Endothelial cell of umbilical vein (primary cell): ENCODE measurements at regions not wholly inside any gene's neighbourhood (a gene's known extent, or its start where the extent isn't known, plus 50 kb on each side); places are given as distances from the start of the nearest gene placed in this dataset.

Experiments used
- BruUV-seq: library from RNA; stranded (reverse); fragments of 400-500 nt; replicated peaks from 2 replicates; lab custom pipeline; 2021; lab: Mats Ljungman, UMichigan
- CTCF ChIA-PET: fragments of 300-600, 350-600 bp; sonication (Branson Sonifier 250); formaldehyde crosslinking; loops from one replicate; lab custom pipeline; 2021; ENCODE audit warnings: antibody characterized with exemption, inconsistent platforms; lab: Charles Lee
- POLR2A ChIA-PET: fragments of 300-600, 350-600 bp; sonication (Branson Sonifier 250); formaldehyde crosslinking; loops from one replicate; lab custom pipeline; 2021; ENCODE audit warnings: antibody characterized with exemption, inconsistent platforms; lab: Charles Lee
- DNase-seq: peaks from one replicate; pipeline ENCODE4 v3.0.0-alpha.2; 2011; ENCODE audit warnings: low read depth, low spot score
- FAIRE-seq: peaks from 2 replicates; lab custom pipeline; 2011; peaks lifted over from hg19 to GRCh38; lab: Jason Lieb, UNC
- H2AFZ ChIP-seq: 2 replicates; pipeline ENCODE4 v1.6.0; 2012; ENCODE audit warnings: low read depth, low read length, control low read depth, inconsistent platforms
- H3K27ac ChIP-seq: 2 replicates; pipeline ENCODE4 v1.5.1; 2011; ENCODE audit warnings: low read depth, mild to moderate bottlenecking, control low read depth, low read length, moderate library complexity; ENCODE audit not compliant: insufficient read depth
- H3K27me3 ChIP-seq, 2 experiments: 2 replicates each; pipeline versions ENCODE4 v1.6.0 to v1.6.1; 2011; ENCODE audit warnings: low read length in 2 of 2, mixed read lengths in 1 of 2; ENCODE audit not compliant: control insufficient read depth in 2 of 2, insufficient read depth in 2 of 2
- H3K36me3 ChIP-seq, 2 experiments: 2 replicates in 1 of 2; 3 replicates in 1 of 2; pipeline ENCODE4 v1.5.1; 2011; ENCODE audit warnings: low read length in 2 of 2, mild to moderate bottlenecking in 1 of 2, moderate library complexity in 1 of 2; ENCODE audit not compliant: control insufficient read depth in 2 of 2, insufficient read depth in 2 of 2; ENCODE audit errors: extremely low read depth in 1 of 2
- H3K4me1 ChIP-seq: 3 replicates; pipeline ENCODE4 v1.5.1; 2011; ENCODE audit warnings: mild to moderate bottlenecking, low read length; ENCODE audit not compliant: control insufficient read depth, insufficient read depth; ENCODE audit errors: extremely low read depth
- H3K4me2 ChIP-seq: 2 replicates; pipeline ENCODE4 v1.6.1; 2011; ENCODE audit warnings: low read length, control low read depth, mixed read lengths; ENCODE audit not compliant: insufficient read depth
- H3K4me3 ChIP-seq, 3 experiments: fragments of 200-600 bp in 1 of 3; sonication (generic), shearing (Covaris generic) in 1 of 3; replicated peaks in 1 of 3; 2 replicates each; pipeline ENCODE4 v1.5.1; 2011 to 2016; ENCODE audit warnings: control low read depth in 3 of 3, low read length in 3 of 3, mild to moderate bottlenecking in 2 of 3, inconsistent platforms in 1 of 3, low read depth in 1 of 3, moderate library complexity in 1 of 3; ENCODE audit not compliant: insufficient read depth in 1 of 3
- H3K79me2 ChIP-seq: 2 replicates; pipeline ENCODE4 v1.6.0; 2012; ENCODE audit warnings: low read length, inconsistent platforms; ENCODE audit not compliant: control insufficient read depth, insufficient read depth
- H3K9ac ChIP-seq: replicated peaks from 2 replicates; pipeline ENCODE3; 2011; ENCODE audit warnings: low read length, control low read depth; ENCODE audit not compliant: insufficient read depth; ENCODE audit errors: extremely low read depth
- H3K9me1 ChIP-seq: replicated peaks from 3 replicates; pipeline ENCODE4 v1.6.0; 2011; ENCODE audit warnings: mild to moderate bottlenecking, low read length; ENCODE audit not compliant: control insufficient read depth, insufficient read depth; ENCODE audit errors: extremely low read depth
- H3K9me3 ChIP-seq: replicated peaks from 2 replicates; pipeline ENCODE4 v1.5.1; 2012; ENCODE audit warnings: low read length, inconsistent platforms; ENCODE audit not compliant: control insufficient read depth, insufficient read depth
- H4K20me1 ChIP-seq: replicated peaks from 2 replicates; pipeline ENCODE3; 2011; ENCODE audit warnings: mild to moderate bottlenecking, low read length; ENCODE audit not compliant: control insufficient read depth, insufficient read depth; ENCODE audit errors: extremely low read depth
- CTCF ChIP-seq, 2 donors: IDR thresholded peaks; 1 replicate in 1 of 2; 2 replicates in 1 of 2; pipeline ENCODE4 v1.5.1; 2011; ENCODE audit warnings: low read length in 2 of 2, mild to moderate bottlenecking in 2 of 2, moderate library complexity in 2 of 2, control low read depth in 1 of 2, inconsistent platforms in 1 of 2, low read depth in 1 of 2; ENCODE audit not compliant: insufficient read depth in 1 of 2; ENCODE audit errors: extremely low read depth in 1 of 2
- EZH2 ChIP-seq: IDR thresholded peaks from 2 replicates; pipeline ENCODE4 v1.6.1; 2012; ENCODE audit warnings: borderline replicate concordance, low read depth, mild to moderate bottlenecking, moderate library complexity, low read length, inconsistent platforms; ENCODE audit not compliant: severe bottlenecking
- FOS ChIP-seq: IDR thresholded peaks from 2 replicates; pipeline ENCODE4 v1.6.1; 2011; ENCODE audit warnings: mild to moderate bottlenecking, low read length, moderate library complexity, borderline replicate concordance; ENCODE audit not compliant: insufficient read depth
- GATA2 ChIP-seq: IDR thresholded peaks from 2 replicates; pipeline ENCODE4 v1.7.0; 2011; ENCODE audit warnings: low read depth, mild to moderate bottlenecking, moderate library complexity, mixed read lengths, low read length; ENCODE audit not compliant: insufficient read length, insufficient read depth
- JUN ChIP-seq: IDR thresholded peaks from 2 replicates; pipeline ENCODE4 v1.6.1; 2011; ENCODE audit warnings: borderline replicate concordance, low read depth; ENCODE audit not compliant: insufficient read length, insufficient read depth
- MYC ChIP-seq: IDR thresholded peaks from one replicate; pipeline ENCODE4 v1.6.1; 2011; ENCODE audit warnings: mild to moderate bottlenecking, low read depth, low read length
- POLR2A ChIP-seq: IDR thresholded peaks from 2 replicates; pipeline ENCODE4 v1.6.1; 2012; ENCODE audit warnings: low read depth, mild to moderate bottlenecking, control low read depth, low read length
- POLR2AphosphoS5 ChIP-seq: IDR thresholded peaks from 2 replicates; pipeline ENCODE4 v1.6.1; 2012; ENCODE audit warnings: low read depth, mild to moderate bottlenecking, control low read depth, low read length, moderate library complexity; ENCODE audit not compliant: insufficient read depth
- dilution Hi-C: fragments of 300-500 bp; cut with MboI; formaldehyde crosslinking; loops from one replicate; pipeline ENCODE4 v1.15.0; 2019; ENCODE audit warnings: low sequenced_read_pairs; ENCODE audit not compliant: extremely low pct_ligation_motif_present
- intact Hi-C: fragments of 100-400 bp; cut with micrococcal nuclease; formaldehyde crosslinking; loops from one replicate; pipeline ENCODE4 v1.10.0; 2022
- TF ChIP-seq, protein P1 (sequence below): IDR thresholded peaks from 2 replicates; pipeline ENCODE4 v1.6.1; 2011; ENCODE audit not compliant: insufficient read depth, insufficient read length

GRCh38 chr7:153510674-153511073, 541.5 kb upstream of the DPP6 start:
- Histone ChIP-seq H3K9me1 (no peaks in the 10 kb centered on the region), H3K27ac (no peak overlapping the region), H3K36me3 (no peaks in the 10 kb centered on the region), H2AFZ (no peak overlapping the region), H3K4me1 (no peaks in the 10 kb centered on the region), H4K20me1 (no peaks in the 10 kb centered on the region), H3K4me2 (no peak overlapping the region), H3K27me3 (no peaks in the 10 kb centered on the region), H3K4me3 (no peak overlapping the region), H3K9ac (no peak overlapping the region), H3K9me3 (peaks cover 3% of the 10 kb centered on the region), H3K79me2 (no peaks in the 10 kb centered on the region)
- intact Hi-C loops (no loop called here), dilution Hi-C loops (no loop called here)
- ChIA-PET CTCF (no interaction called here), POLR2A (no interaction called here)
- TF ChIP-seq EZH2 (no peak), MYC (no peak), FOS (no peak), GATA2 (no peak), POLR2AphosphoS5 (no peak), CTCF (IDR thresholded peaks at IDR 0.05; ENCODE audit: extremely low read depth in 1 of 2, insufficient read depth in 1 of 2, low read depth in 1 of 2, low read length in 2 of 2) (no peak), JUN (no peak), POLR2A (no peak)
- TF ChIP-seq, protein P1, sequence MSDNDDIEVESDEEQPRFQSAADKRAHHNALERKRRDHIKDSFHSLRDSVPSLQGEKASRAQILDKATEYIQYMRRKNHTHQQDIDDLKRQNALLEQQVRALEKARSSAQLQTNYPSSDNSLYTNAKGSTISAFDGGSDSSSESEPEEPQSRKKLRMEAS, result no peak
- DNase-seq (no peak), FAIRE-seq (no peak)
- no TSS peak for BruUV-seq
